ENCODE measurements at regions not wholly inside any gene's neighbourhood (a gene's known extent, or its start where the extent isn't known, plus 50 kb on each side); places are given as distances from the start of the nearest gene placed in this dataset.

DNA sequence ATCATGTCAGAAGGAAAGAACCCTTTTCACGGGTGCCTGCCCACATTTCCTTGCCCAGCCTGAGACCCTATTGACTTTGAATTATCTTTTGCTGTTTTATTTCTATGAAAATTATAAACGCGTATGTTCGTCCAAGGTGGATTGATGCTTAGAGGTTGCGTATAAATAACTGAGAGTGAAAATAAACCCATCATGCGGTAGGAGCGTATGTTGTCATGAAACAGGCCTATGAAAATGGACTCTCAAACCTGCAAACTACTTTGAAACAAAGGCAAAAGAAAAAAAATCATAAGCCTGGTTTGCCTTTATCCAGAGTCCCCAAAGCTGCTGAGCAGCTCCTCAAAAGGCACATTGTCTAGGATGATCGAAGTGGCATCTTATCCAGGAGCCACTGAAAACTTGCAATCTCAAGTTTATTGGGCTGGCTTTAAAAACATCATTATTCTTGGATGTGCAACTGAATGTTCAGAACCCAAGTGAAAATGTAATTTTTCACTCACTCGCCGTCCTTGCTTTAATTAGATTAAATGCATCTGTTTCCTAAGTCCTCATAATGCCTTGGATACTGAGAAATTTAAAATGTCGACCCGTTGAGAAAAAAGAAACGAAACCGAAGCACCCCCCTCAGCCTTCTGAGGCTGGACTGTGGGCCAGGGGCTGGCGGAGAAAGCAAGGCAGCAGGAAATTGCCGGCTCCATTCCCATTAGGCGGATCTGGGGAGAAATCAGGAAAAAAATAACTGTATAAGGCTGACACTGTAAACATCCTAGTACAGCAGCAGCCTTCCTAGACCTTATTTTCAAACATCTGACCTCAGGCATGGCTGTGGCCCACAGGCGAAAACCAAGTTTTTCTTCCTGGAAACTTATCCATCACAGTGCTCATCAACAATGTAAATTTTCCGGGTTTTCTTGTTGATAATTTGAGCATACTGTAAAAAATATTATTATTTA lies 82.9 kb upstream of the PPARA start:
- H3K79me2 ChIP-seq (ENCODE audit: low read depth) = peaks cover 51% of the 10 kb centered on the region
- H3K36me3 ChIP-seq (ENCODE audit: low read depth) = no peaks in the 10 kb centered on the region
- POLR2A ChIA-PET (ENCODE audit: unreplicated experiment) = interaction anchor here (0.6 to 0.7 kb wide), 2 partner anchors 13 to 39 kb away, joined by 3 to 5 read pairs; no protein-coding TSS in a partner anchor
- H3K9me3 ChIP-seq (ENCODE audit: insufficient read depth, low read depth) = no peaks in the 10 kb centered on the region
- no peak overlapping the region for H2AFZ ChIP-seq
- peak overlapping the region; percentile 70; the same call in 1 of the 2 replicates for H3K4me3 ChIP-seq
- H3K4me2 ChIP-seq = peak overlapping the region; percentile 95
- no peaks in the 10 kb centered on the region for H3K9me2 ChIP-seq (ENCODE audit: insufficient read depth)
- CTCF ChIA-PET = no interaction called here
- no peak for TF ChIP-seq EZH2 (IDR thresholded peaks at IDR 0.05; ENCODE audit: low read depth)
- no peak for TF ChIP-seq CTCF (conservative IDR thresholded peaks at IDR 0.05)
- H3K27me3 ChIP-seq (ENCODE audit: insufficient read depth, low read depth) = no peaks in the 10 kb centered on the region
- H3F3A ChIP-seq (ENCODE audit: insufficient read depth, low read depth) = peaks cover 37% of the 10 kb centered on the region
- no peak for DNase-seq
- peak overlapping the region; percentile 94 for H3K27ac ChIP-seq
- H3K4me1 ChIP-seq (replicated peaks; ENCODE audit: insufficient read depth) = peaks cover 19% of the 10 kb centered on the region
- no TSS peak for BruUV-seq (replicated peaks)
- intact Hi-C loops (cut with micrococcal nuclease; ENCODE audit: unreplicated experiment) = loop anchor here (2.0 kb wide), 1 partner anchor 15 kb away; no protein-coding TSS in a partner anchor
- H4K20me1 ChIP-seq (ENCODE audit: insufficient read depth) = no peaks in the 10 kb centered on the region

GRCh38 chr22:46068181-46068592 lies 82.1 kb upstream of the PPARA start:
- no peaks in the 10 kb centered on the region for H4K20me1 ChIP-seq (ENCODE audit: insufficient read depth)
- 0 out of 2 replicates have a peak overlapping the region, but pooled peaks have one; percentile 37 for H2AFZ ChIP-seq
- peak overlapping the region; percentile 94 for H3K27ac ChIP-seq
- H3K36me3 ChIP-seq (ENCODE audit: low read depth) = no peaks in the 10 kb centered on the region
- H3K4me3 ChIP-seq = peak overlapping the region; percentile 70
- H3K4me1 ChIP-seq (replicated peaks; ENCODE audit: insufficient read depth) = peaks cover 19% of the 10 kb centered on the region
- no peaks in the 10 kb centered on the region for H3K9me2 ChIP-seq (ENCODE audit: insufficient read depth)
- H3F3A ChIP-seq (ENCODE audit: insufficient read depth, low read depth) = peaks cover 37% of the 10 kb centered on the region
- ChIA-PET CTCF (no interaction called here), POLR2A (ENCODE audit: unreplicated experiment) (interaction anchor here (0.6 kb wide), 2 partner anchors 40 to 94 kb away, joined by 3 to 6 read pairs; no protein-coding TSS in a partner anchor)
- H3K9me3 ChIP-seq (ENCODE audit: insufficient read depth, low read depth) = no peaks in the 10 kb centered on the region
- TF ChIP-seq EZH2 (IDR thresholded peaks at IDR 0.05; ENCODE audit: low read depth) = no peak
- no peak for TF ChIP-seq CTCF (conservative IDR thresholded peaks at IDR 0.05)
- no peaks in the 10 kb centered on the region for H3K27me3 ChIP-seq (ENCODE audit: insufficient read depth, low read depth)
- intact Hi-C loops (cut with micrococcal nuclease; ENCODE audit: unreplicated experiment) = loop anchor here (2.0 kb wide), 1 partner anchor 15 kb away; no protein-coding TSS in a partner anchor
- DNase-seq = no peak
- H3K4me2 ChIP-seq = peak overlapping the region; percentile 95
- H3K79me2 ChIP-seq (ENCODE audit: low read depth) = peaks cover 59% of the 10 kb centered on the region
- BruUV-seq (replicated peaks) = no TSS peak

- H3K4me1 ChIP-seq (replicated peaks; ENCODE audit: insufficient read depth) = peaks cover 19% of the 10 kb centered on the region
- POLR2A ChIA-PET (ENCODE audit: unreplicated experiment) = interaction anchor here (0.6 to 0.9 kb wide), 8 partner anchors 15 to 1563 kb away, joined by 3 to 7 read pairs (median 4); no protein-coding TSS in a partner anchor
- CTCF ChIA-PET = interaction anchor here (0.7 to 0.8 kb wide), 2 partner anchors 12 to 61 kb away, joined by 3 read pairs; no protein-coding TSS in a partner anchor
- H3K9me2 ChIP-seq (ENCODE audit: insufficient read depth) = no peaks in the 10 kb centered on the region
- H3K79me2 ChIP-seq (ENCODE audit: low read depth) = peaks cover 66% of the 10 kb centered on the region
- no peaks in the 10 kb centered on the region for H3K36me3 ChIP-seq (ENCODE audit: low read depth)
- peak overlapping the region; percentile 37; the same call in 1 of the 2 replicates for H2AFZ ChIP-seq
- intact Hi-C loops (cut with micrococcal nuclease; ENCODE audit: unreplicated experiment) = loop anchor here (1.0 to 2.0 kb wide), 2 partner anchors 16 to 56 kb away; no protein-coding TSS in a partner anchor
- H4K20me1 ChIP-seq (ENCODE audit: insufficient read depth) = no peaks in the 10 kb centered on the region
- TSS peak; percentile 93 for BruUV-seq (replicated peaks)
- no peak for TF ChIP-seq CTCF (conservative IDR thresholded peaks at IDR 0.05)
- no peak for TF ChIP-seq EZH2 (IDR thresholded peaks at IDR 0.05; ENCODE audit: low read depth)
- H3K4me3 ChIP-seq = peak overlapping the region; percentile 70
- peak; percentile 16 to 61 for DNase-seq
- H3F3A ChIP-seq (ENCODE audit: insufficient read depth, low read depth) = peaks cover 37% of the 10 kb centered on the region
- H3K27ac ChIP-seq = peak overlapping the region; percentile 94
- peak overlapping the region; percentile 95 for H3K4me2 ChIP-seq
- H3K27me3 ChIP-seq (ENCODE audit: insufficient read depth, low read depth) = no peaks in the 10 kb centered on the region
- H3K9me3 ChIP-seq (ENCODE audit: insufficient read depth, low read depth) = no peaks in the 10 kb centered on the region
These were observed 81.5 kb upstream of the PPARA start for GRCh38 chr22:46068593-46069491.
